ENCODE measurements at regions not wholly inside any gene's neighbourhood (a gene's known extent, or its start where the extent isn't known, plus 50 kb on each side); places are given as distances from the start of the nearest gene placed in this dataset.

DNA sequence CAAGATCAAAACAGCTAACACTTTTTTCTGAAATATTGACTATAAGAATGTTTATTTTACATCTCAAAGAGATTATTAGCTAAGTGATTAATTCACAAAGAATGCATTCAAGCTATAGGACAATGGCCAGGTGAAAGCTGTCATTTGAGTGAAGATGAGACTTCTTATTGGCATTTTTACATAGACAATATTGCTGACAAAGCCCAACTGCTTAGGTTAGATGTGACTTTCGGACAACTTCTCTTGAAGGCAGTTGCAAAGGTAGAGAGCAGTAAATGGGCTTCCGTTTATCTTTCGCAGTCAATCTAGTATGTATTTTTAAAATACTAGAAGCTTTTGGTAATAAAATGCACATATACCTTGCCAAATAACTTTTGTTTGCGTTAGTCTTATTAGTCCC lies 1041.3 kb downstream of the AMY1C start:
- TF ChIP-seq EZH2 (IDR thresholded peaks at IDR 0.05; ENCODE audit: borderline replicate concordance, insufficient read depth, low read depth, low read length, poor library complexity, severe bottlenecking) (no peak), CTCF (IDR thresholded peaks at IDR 0.05) (no peak)
- CTCF ChIA-PET = no interaction called here

GRCh38 chr1:104794035-104794434 lies 1044.3 kb downstream of the AMY1C start:
- Histone ChIP-seq H3K9me3 (ENCODE audit: control extremely low read depth in 1 of 3, control insufficient read depth in 2 of 3, insufficient read depth in 1 of 3, low read length in 2 of 3) (no peaks in the 10 kb centered on the region), H3K9ac (ENCODE audit: low read length) (no peak overlapping the region), H3K4me3 (ENCODE audit: control extremely low read depth in 1 of 5, extremely low read depth in 1 of 5, insufficient read depth in 1 of 5, low read depth in 2 of 5, low read length in 4 of 5) (no peak overlapping the region), H2AFZ (ENCODE audit: insufficient read depth, low read depth, low read length, poor library complexity, severe bottlenecking) (no peak overlapping the region), H3K79me2 (ENCODE audit: control insufficient read depth, insufficient read depth, low read length) (no peaks in the 10 kb centered on the region), H3K4me1 (ENCODE audit: control insufficient read depth in 2 of 2, insufficient read depth in 2 of 2, low read length in 2 of 2) (no peaks in the 10 kb centered on the region), H3K27ac (ENCODE audit: low read length in 2 of 2) (no peak overlapping the region), H3K36me3 (replicated peaks in 1 of 2; ENCODE audit: control extremely low read depth in 1 of 2, control insufficient read depth in 1 of 2, extremely low read depth in 1 of 2, insufficient read depth in 2 of 2, low read length in 1 of 2) (no peaks in the 10 kb centered on the region), H4K20me1 (ENCODE audit: control insufficient read depth, insufficient read depth, low read length, poor library complexity, severe bottlenecking) (no peaks in the 10 kb centered on the region), H3K4me2 (replicated peaks; ENCODE audit: low read depth, low read length, poor library complexity, severe bottlenecking) (no peak overlapping the region), H3K27me3 (replicated peaks in 1 of 4; ENCODE audit: control extremely low read depth in 1 of 4, control insufficient read depth in 3 of 4, insufficient read depth in 4 of 4, low read length in 3 of 4) (no peaks in the 10 kb centered on the region)
- no peak for TF ChIP-seq EZH2 (IDR thresholded peaks at IDR 0.05; ENCODE audit: borderline replicate concordance, insufficient read depth, low read depth, low read length, poor library complexity, severe bottlenecking)
- POLR2A ChIA-PET = no interaction called here
- no peak for ATAC-seq (ENCODE audit: low read depth)
- Mint-ChIP-seq H3K9me3 (ENCODE audit: insufficient read depth) (no peaks in the 10 kb centered on the region), H3K4me1 (no peaks in the 10 kb centered on the region), H3K27me3 (no peaks in the 10 kb centered on the region), H3K4me3 (no peak overlapping the region), H3K27ac (no peak overlapping the region)
- intact Hi-C loops (cut with micrococcal nuclease) = no loop called here
- CTCF ChIA-PET = no interaction called here
- no peak for DNase-seq

More for the DNA sequence above, 1041.3 kb downstream of the AMY1C start:
- no peak overlapping the region for H3K27ac ChIP-seq (ENCODE audit: low read length in 2 of 2)
- no peak overlapping the region for H3K4me2 ChIP-seq (replicated peaks; ENCODE audit: low read depth, low read length, poor library complexity, severe bottlenecking)
- Mint-ChIP-seq H3K9me3 (ENCODE audit: insufficient read depth) (no peaks in the 10 kb centered on the region), H3K27ac (no peak overlapping the region), H3K4me1 (no peaks in the 10 kb centered on the region), H3K27me3 (no peaks in the 10 kb centered on the region), H3K4me3 (no peak overlapping the region)
- peaks cover 0 to 6% (median 0%) of the 10 kb centered on the region in 3 donors for H3K9me3 ChIP-seq (ENCODE audit: control extremely low read depth in 1 of 3, control insufficient read depth in 2 of 3, insufficient read depth in 1 of 3, low read length in 2 of 3)
- no peaks in the 10 kb centered on the region for H4K20me1 ChIP-seq (ENCODE audit: control insufficient read depth, insufficient read depth, low read length, poor library complexity, severe bottlenecking)
- H2AFZ ChIP-seq (ENCODE audit: insufficient read depth, low read depth, low read length, poor library complexity, severe bottlenecking) = no peak overlapping the region
- H3K4me3 ChIP-seq (ENCODE audit: control extremely low read depth in 1 of 5, extremely low read depth in 1 of 5, insufficient read depth in 1 of 5, low read depth in 2 of 5, low read length in 4 of 5) = no peak overlapping the region
- H3K27me3 ChIP-seq (replicated peaks in 1 of 4; ENCODE audit: control extremely low read depth in 1 of 4, control insufficient read depth in 3 of 4, insufficient read depth in 4 of 4, low read length in 3 of 4) = no peaks in the 10 kb centered on the region
- intact Hi-C loops (cut with micrococcal nuclease) = no loop called here
- no peak overlapping the region for H3K9ac ChIP-seq (ENCODE audit: low read length)
- H3K79me2 ChIP-seq (ENCODE audit: control insufficient read depth, insufficient read depth, low read length) = no peaks in the 10 kb centered on the region
- ATAC-seq (ENCODE audit: low read depth) (no peak), DNase-seq (no peak)
- POLR2A ChIA-PET = no interaction called here
- no peaks in the 10 kb centered on the region for H3K36me3 ChIP-seq (replicated peaks in 1 of 2; ENCODE audit: control extremely low read depth in 1 of 2, control insufficient read depth in 1 of 2, extremely low read depth in 1 of 2, insufficient read depth in 2 of 2, low read length in 1 of 2)
- no peaks in the 10 kb centered on the region for H3K4me1 ChIP-seq (ENCODE audit: control insufficient read depth in 2 of 2, insufficient read depth in 2 of 2, low read length in 2 of 2)
- WGBS (ENCODE audit: insufficient coverage) = 88% methylated on average over 1 of the region's 4 CpGs
